PFSK-1 (cell line): ENCODE measurements at regions not wholly inside any gene's neighbourhood (a gene's known extent, or its start where the extent isn't known, plus 50 kb on each side); places are given as distances from the start of the nearest gene placed in this dataset.

ENCODE experiments used
- FOXP2 ChIP-seq: optimal IDR thresholded peaks from 2 replicates; pipeline ENCODE3; 2011; ENCODE audit warnings: borderline replicate concordance, control low read depth, inconsistent platforms; ENCODE audit not compliant: insufficient read depth; ENCODE audit errors: extremely low read length, extremely low read depth
- POLR2AphosphoS5 ChIP-seq: IDR thresholded peaks from 2 replicates; pipeline ENCODE4 v1.6.1; 2012; ENCODE audit warnings: low read depth, mild to moderate bottlenecking, control low read depth, low read length, moderate library complexity
- SIN3A ChIP-seq: IDR thresholded peaks from 2 replicates; pipeline ENCODE4 v1.6.1; 2012; ENCODE audit warnings: mild to moderate bottlenecking, low read length, moderate library complexity, borderline replicate concordance; ENCODE audit not compliant: insufficient read depth
- TAF1 ChIP-seq: IDR thresholded peaks from 2 replicates; pipeline ENCODE4 v1.6.1; 2012; ENCODE audit warnings: low read length, control low read depth, borderline replicate concordance; ENCODE audit not compliant: insufficient read depth
- TF ChIP-seq, protein P1 (sequence below), 2 experiments: IDR thresholded peaks; 2 replicates each; pipeline versions ENCODE4 v1.6.1 to v1.8.0; 2011 to 2012; ENCODE audit warnings: low read depth in 2 of 2, low read length in 2 of 2, control low read depth in 1 of 2, inconsistent platforms in 1 of 2, mild to moderate bottlenecking in 1 of 2, moderate library complexity in 1 of 2; ENCODE audit not compliant: insufficient read depth in 1 of 2

DNA sequence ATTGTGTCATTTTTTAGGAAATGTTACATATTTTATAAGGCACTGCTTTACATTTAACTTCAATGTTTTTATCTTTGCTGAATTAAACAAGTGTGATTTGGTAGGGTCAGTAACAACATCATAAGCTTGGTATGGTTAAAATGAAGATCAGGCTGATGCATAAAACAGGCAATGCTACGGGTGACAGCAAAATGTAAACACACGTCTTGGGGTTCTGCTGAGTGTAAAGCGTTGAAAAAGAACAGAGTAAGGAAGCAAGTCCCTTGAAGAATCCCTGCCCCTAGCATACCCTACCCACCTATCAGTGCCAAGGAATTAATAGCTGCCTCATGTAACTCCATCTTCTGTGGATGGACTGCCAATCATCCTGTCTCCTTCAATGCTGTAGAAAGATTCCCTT is 157.0 kb downstream of the CBLL2 start:
- TF ChIP-seq POLR2AphosphoS5, result no peak
- TF ChIP-seq TAF1, result no peak
- TF ChIP-seq FOXP2, result no peak
- no peak for TF ChIP-seq SIN3A
- TF ChIP-seq, protein P1, sequence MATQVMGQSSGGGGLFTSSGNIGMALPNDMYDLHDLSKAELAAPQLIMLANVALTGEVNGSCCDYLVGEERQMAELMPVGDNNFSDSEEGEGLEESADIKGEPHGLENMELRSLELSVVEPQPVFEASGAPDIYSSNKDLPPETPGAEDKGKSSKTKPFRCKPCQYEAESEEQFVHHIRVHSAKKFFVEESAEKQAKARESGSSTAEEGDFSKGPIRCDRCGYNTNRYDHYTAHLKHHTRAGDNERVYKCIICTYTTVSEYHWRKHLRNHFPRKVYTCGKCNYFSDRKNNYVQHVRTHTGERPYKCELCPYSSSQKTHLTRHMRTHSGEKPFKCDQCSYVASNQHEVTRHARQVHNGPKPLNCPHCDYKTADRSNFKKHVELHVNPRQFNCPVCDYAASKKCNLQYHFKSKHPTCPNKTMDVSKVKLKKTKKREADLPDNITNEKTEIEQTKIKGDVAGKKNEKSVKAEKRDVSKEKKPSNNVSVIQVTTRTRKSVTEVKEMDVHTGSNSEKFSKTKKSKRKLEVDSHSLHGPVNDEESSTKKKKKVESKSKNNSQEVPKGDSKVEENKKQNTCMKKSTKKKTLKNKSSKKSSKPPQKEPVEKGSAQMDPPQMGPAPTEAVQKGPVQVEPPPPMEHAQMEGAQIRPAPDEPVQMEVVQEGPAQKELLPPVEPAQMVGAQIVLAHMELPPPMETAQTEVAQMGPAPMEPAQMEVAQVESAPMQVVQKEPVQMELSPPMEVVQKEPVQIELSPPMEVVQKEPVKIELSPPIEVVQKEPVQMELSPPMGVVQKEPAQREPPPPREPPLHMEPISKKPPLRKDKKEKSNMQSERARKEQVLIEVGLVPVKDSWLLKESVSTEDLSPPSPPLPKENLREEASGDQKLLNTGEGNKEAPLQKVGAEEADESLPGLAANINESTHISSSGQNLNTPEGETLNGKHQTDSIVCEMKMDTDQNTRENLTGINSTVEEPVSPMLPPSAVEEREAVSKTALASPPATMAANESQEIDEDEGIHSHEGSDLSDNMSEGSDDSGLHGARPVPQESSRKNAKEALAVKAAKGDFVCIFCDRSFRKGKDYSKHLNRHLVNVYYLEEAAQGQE (IDR thresholded peaks at IDR 0.05; ENCODE audit: insufficient read depth in 1 of 2, low read depth in 2 of 2, low read length in 2 of 2), result no peak

DNA sequence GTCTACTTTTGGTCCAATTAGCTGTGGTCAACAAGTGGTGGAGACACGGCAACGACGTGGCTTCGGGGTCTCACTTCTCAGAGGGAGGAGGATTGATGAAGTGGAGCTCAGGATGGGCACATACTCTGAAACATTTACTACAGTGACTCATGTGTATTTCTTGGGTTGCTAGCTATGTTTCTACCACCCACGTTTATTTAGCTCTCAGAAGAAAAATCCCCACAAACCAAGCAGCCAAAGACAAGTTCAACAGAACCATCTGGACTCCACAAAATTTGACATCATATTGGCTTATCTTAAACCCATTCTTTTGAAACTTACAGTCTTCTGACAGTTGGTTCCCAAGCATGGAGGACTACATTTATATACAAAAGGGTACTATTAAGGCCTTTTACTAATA is 158.0 kb downstream of the CBLL2 start:
- TF ChIP-seq SIN3A (no peak), TAF1 (no peak), FOXP2 (no peak), POLR2AphosphoS5 (no peak)
- TF ChIP-seq, protein P1 (IDR thresholded peaks at IDR 0.05; ENCODE audit: insufficient read depth in 1 of 2, low read depth in 2 of 2, low read length in 2 of 2), result no peak

GRCh38 chrX:22433292-22434070 is 160.8 kb downstream of the CBLL2 start:
- TF ChIP-seq TAF1, result no peak
- no peak for TF ChIP-seq SIN3A
- TF ChIP-seq POLR2AphosphoS5, result no peak
- TF ChIP-seq, protein P1 (IDR thresholded peaks at IDR 0.05; ENCODE audit: insufficient read depth in 1 of 2, low read depth in 2 of 2, low read length in 2 of 2), result no peak
- TF ChIP-seq FOXP2, result no peak

DNA sequence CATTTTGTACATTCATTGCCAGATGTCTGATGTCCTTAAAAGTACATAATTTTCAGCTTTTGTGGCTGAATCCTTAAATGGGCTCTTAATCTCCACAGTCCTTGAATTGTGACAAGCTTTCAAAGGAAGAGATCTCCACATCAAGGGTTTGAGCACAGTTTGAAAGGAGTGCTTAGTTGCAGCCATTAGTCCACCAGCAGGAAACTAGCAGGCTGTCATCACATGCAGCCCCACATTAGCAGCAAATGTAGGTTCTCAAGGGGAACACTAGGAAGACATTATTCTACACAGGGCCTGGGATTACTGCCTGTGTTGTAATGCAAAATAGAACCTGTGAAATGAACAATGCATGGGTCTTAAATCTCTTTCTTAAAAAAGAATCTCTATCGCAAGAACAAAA is 173.2 kb downstream of the CBLL2 start:
- TF ChIP-seq, protein P1 (IDR thresholded peaks at IDR 0.05; ENCODE audit: insufficient read depth in 1 of 2, low read depth in 2 of 2, low read length in 2 of 2), result no peak
- TF ChIP-seq TAF1 (no peak), SIN3A (no peak), POLR2AphosphoS5 (no peak)
